GM10248 (cell line): ENCODE measurements at regions not wholly inside any gene's neighbourhood (a gene's known extent, or its start where the extent isn't known, plus 50 kb on each side); places are given as distances from the start of the nearest gene placed in this dataset.

Source experiments
- CTCF ChIA-PET: fragments of 300-600 bp; sonication (Branson Sonifier 250); formaldehyde crosslinking; extraction: SDS; loops from one replicate; lab custom pipeline; 2021; ENCODE audit warnings: antibody characterized with exemption; lab: Yijun Ruan, JAX
- POLR2A ChIA-PET: fragments of 350-650 bp; sonication (Branson Sonifier 250); formaldehyde crosslinking; extraction: SDS; loops from one replicate; lab custom pipeline; 2020; ENCODE audit warnings: antibody characterized with exemption; lab: Yijun Ruan, JAX
- DNase-seq: peaks from one replicate; pipeline ENCODE4 v3.0.0; 2012; ENCODE audit errors: extremely low spot score
- TF ChIP-seq, protein P1 (sequence below): IDR thresholded peaks from 2 replicates; pipeline ENCODE4 v1.5.1; 2012; ENCODE audit warnings: mild to moderate bottlenecking, low read depth; ENCODE audit errors: extremely low read depth, missing control alignments, control extremely low read depth

DNA sequence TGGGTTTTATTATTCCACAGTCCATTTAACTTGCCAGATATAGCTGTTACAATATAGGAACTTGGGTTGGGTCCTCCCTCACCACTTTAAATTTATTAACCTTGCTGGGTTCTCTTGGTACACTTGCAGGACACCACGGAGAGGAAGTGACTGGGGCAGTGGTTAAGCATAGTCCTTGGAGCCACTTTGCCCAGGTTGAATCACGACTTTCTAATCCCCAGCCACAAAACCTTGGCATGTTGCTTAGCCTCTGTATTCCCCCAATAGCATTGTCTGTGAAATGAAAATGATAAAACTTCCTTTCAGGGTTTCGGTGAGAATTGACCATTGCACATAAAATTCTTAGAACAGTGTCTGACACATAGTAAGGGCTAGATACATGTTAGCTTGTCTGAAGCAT, 221.2 kb downstream of the IRS1 start:
- DNase-seq, result no peak
- POLR2A ChIA-PET, result no interaction called here
- CTCF ChIA-PET, result no interaction called here
- TF ChIP-seq, protein P1, sequence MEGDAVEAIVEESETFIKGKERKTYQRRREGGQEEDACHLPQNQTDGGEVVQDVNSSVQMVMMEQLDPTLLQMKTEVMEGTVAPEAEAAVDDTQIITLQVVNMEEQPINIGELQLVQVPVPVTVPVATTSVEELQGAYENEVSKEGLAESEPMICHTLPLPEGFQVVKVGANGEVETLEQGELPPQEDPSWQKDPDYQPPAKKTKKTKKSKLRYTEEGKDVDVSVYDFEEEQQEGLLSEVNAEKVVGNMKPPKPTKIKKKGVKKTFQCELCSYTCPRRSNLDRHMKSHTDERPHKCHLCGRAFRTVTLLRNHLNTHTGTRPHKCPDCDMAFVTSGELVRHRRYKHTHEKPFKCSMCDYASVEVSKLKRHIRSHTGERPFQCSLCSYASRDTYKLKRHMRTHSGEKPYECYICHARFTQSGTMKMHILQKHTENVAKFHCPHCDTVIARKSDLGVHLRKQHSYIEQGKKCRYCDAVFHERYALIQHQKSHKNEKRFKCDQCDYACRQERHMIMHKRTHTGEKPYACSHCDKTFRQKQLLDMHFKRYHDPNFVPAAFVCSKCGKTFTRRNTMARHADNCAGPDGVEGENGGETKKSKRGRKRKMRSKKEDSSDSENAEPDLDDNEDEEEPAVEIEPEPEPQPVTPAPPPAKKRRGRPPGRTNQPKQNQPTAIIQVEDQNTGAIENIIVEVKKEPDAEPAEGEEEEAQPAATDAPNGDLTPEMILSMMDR, result no peak

DNA sequence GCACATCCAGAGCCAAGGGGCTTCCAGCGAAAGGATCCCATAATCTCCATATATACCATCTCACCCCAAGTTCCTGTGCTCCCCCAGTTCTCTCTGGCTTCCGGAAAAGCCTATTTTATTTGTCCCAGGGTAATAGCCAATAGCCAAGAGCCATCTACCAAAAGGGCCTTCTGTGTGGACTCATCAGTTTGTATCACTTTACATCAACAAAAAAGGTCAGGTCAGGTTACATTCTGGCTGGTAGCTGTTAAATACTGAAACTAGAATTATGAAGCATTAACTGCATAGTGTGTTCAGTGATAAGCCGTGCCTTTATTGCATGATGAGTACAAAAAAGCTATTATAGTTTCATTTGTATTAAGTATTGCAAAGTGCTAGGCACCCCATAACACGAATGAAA, 223.7 kb downstream of the IRS1 start:
- ChIA-PET CTCF (no interaction called here), POLR2A (no interaction called here)

DNA sequence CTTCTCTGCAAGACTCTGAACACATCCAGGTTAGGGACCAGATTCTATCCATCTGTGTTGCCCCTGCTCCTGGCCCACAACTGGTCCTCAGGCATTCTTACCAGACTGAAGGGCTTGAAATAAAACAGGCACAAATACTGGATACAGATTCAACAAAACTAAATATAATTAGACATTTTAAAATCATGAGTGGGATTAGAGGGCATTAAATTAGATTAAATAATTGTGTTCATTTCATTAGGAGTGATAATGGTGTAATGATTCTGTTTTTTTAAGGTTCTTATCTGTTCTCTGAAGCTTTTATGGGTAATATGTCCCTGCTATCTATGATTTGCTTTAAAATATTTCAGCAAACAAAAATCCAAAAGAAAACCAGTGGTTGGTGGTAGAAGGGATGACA, 226.5 kb downstream of the IRS1 start:
- CTCF ChIA-PET, result no interaction called here
- TF ChIP-seq, protein P1, result no peak
- POLR2A ChIA-PET, result no interaction called here
- DNase-seq, result no peak

More for the DNA sequence above, 223.7 kb downstream of the IRS1 start:
- no peak for DNase-seq
- TF ChIP-seq, protein P1, result no peak

DNA sequence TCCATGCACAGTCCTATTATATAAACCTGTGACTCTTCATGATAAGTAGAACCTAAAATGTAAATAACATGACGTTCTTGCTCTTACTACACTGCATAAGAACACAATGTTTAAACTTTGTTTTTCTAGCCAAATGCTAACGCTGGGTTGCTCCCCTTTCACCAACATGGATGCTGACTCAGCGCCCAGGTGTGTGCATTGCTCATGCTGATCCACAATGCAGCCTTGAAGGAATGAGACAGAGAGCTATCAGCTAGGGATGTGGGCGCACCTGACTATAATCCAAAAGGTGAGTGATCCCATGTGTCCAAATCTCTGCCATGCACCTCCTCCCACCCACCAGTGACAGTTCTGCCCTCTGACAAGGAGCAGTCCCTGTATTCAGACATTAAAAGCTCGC, 235.0 kb downstream of the IRS1 start:
- TF ChIP-seq, protein P1, result no peak
- ChIA-PET POLR2A (no interaction called here), CTCF (no interaction called here)
- no peak for DNase-seq

DNA sequence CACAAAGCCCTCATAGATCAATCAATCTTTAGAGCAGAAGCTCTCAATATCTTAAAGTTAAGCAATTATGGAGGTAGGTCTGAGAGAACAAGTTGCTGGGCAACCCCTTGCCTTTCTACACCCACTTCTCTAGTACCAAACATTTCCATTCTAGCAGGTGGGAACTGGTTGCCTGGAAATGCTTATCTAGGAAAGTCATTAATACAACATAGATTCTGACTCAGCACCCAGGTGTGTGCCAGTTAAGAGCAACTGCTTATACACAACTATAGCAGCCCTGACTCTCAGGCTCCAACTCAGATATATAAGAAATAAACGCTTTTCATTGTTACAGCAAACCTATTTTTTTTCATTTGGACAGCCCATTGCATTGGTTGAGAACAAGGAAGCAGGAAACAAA, 237.7 kb downstream of the IRS1 start:
- POLR2A ChIA-PET, result no interaction called here
- CTCF ChIA-PET, result interaction anchor here (1.3 kb wide), 1 partner anchor 13 kb away, joined by 3 read pairs; no protein-coding TSS in a partner anchor
- DNase-seq, result no peak
- TF ChIP-seq, protein P1, result no peak

- TF ChIP-seq, protein P1, result no peak
- POLR2A ChIA-PET, result no interaction called here
- CTCF ChIA-PET, result no interaction called here
- DNase-seq, result no peak
Measured at GRCh38 chr2:226560325-226560724, 239.3 kb downstream of the IRS1 start.

GRCh38 chr2:226559536-226559935, 240.1 kb downstream of the IRS1 start:
- no peak for DNase-seq
- ChIA-PET CTCF (no interaction called here), POLR2A (no interaction called here)
- TF ChIP-seq, protein P1, result no peak
